Muscle layer of colon (tissue), 2 donors: ENCODE measurements at regions not wholly inside any gene's neighbourhood (a gene's known extent, or its start where the extent isn't known, plus 50 kb on each side); places are given as distances from the start of the nearest gene placed in this dataset.
"Not testable (repeated sequence)": the region's sequence is repeated elsewhere in the genome, so short reads cannot be mapped to it uniquely, and the experiment has no call there.

Experiments
- H3K27ac ChIP-seq: one replicate; pipeline ENCODE4 v1.7.0; 2013; ENCODE audit warnings: low read depth, mild to moderate bottlenecking, low read length, moderate library complexity
- H3K27me3 ChIP-seq, 2 donors: one replicate each; pipeline ENCODE4 v1.7.0; 2013; ENCODE audit warnings: low read length in 2 of 2, mild to moderate bottlenecking in 2 of 2; ENCODE audit not compliant: insufficient read depth in 2 of 2, control insufficient read depth in 1 of 2
- H3K36me3 ChIP-seq: one replicate; pipeline ENCODE4 v1.7.0; 2013; ENCODE audit warnings: mild to moderate bottlenecking, low read length; ENCODE audit not compliant: insufficient read depth
- H3K4me1 ChIP-seq: one replicate; pipeline ENCODE4 v1.7.0; 2013; ENCODE audit warnings: mild to moderate bottlenecking, low read length; ENCODE audit not compliant: insufficient read depth
- H3K4me3 ChIP-seq, 2 donors: one replicate each; pipeline ENCODE4 v1.7.0; 2013; ENCODE audit warnings: low read length in 2 of 2, low read depth in 1 of 2, mild to moderate bottlenecking in 1 of 2, moderate library complexity in 1 of 2
- H3K9ac ChIP-seq: one replicate; pipeline ENCODE4 v1.7.0; 2013; ENCODE audit warnings: low read length
- H3K9me3 ChIP-seq: one replicate; pipeline ENCODE4 v1.7.0; 2013; ENCODE audit warnings: mild to moderate bottlenecking, low read length
- donor health status: abdominal sarcoma.
- donor health status: Adenocarcinoma of cecum.

DNA sequence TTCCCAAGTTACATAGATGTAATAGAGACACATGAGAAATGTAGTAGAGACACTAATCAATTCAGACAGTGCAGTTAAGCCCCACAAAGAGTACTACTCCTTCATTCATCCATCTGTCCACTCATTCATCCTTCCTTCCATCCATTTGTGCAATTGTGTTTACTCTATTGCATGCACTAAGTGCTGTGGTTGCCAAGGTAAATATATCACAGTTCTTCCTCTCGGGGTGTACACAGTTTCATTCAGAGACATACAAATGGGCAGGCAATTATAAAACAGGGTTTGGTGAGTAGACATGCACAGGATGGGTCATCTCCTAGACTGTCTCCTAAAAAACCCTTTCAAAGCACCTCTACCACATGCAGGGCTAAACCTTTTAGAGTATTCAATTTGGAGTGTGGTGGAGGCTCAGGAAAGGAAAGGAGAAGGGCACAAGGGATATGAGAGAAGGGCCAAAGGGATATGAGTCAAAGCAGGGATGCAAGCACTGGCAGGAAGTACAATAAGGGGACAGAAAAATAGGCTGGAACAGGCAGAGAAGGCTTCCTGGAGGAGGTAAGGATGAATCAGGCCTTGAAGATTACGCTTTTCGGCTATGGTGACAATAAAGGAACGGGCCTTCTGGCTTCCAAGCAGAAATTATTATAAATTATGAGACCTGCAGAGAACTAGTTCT, 153.6 kb upstream of the VKORC1L1 start:
- not testable (repeated sequence) for H3K4me1 ChIP-seq, H3K9me3 ChIP-seq, H3K27ac ChIP-seq, H3K4me3 ChIP-seq, H3K36me3 ChIP-seq, H3K27me3 ChIP-seq, H3K9ac ChIP-seq

DNA sequence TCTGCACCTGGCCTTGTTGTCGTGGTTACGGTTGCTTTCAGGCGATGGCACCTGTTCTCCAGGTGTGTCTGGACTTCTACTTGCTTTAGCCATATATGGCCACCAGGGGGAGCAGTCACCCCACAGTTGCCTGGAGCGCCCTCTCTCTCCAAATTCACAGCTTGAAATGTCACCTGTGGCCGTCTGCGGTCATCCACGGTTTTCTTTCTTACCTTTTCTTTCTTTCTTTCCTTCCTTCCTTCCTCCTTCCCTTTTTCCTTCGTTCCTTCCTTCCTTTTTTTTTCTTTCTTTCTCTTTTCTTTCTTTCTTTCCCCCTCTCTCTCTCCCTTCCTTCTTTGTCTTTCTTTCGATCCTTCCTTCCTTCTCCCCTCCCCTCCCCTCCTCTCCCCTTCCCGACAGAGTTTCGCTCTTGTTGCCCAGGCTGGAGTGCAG, 150.5 kb upstream of the VKORC1L1 start:
- Histone ChIP-seq H3K36me3 (peaks cover 13% of the 10 kb centered on the region), H3K4me1 (no peaks in the 10 kb centered on the region), H3K4me3 (no peak overlapping the region), H3K9me3 (no peaks in the 10 kb centered on the region), H3K27ac (no peak overlapping the region), H3K27me3 (no peaks in the 10 kb centered on the region), H3K9ac (no peak overlapping the region)

DNA sequence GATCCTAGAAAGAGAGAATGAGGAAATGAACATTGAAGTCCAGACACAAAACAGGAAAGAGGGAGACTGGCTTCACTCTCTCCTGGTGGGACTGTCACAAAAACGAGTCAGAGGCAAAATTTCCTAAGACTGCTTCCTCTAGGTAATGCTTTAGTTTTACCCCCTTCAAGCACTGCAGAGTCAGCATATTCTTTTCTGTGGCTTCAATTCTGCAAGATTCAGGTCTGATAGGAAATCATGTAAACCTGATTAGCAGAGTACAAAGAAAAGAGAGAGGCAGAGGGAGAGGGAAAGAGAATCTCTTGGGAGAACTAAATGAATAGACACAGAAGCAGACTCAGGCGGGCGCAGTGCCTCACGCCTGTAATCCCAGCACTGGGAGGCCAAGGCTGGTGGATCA, 145.7 kb upstream of the VKORC1L1 start:
- H3K9me3 ChIP-seq, result not testable (repeated sequence)

DNA sequence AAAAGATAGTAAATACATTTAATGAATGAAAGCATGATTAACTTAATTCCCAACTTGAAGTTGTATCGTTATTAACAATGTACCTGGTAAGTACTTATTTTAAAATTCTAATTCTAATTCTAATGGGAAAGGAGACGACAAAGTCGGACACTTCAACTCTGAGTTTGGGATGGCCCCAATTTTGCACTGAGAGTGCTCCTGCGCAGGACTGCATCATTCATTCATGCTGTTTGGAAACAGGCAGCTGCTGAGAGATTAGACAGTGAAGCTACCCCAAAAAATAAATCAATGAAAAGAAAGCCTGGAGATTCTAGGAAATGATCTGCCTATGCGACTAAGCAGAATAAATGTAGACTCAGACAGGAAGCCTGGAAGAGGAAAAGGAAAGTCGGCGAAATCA, 141.7 kb upstream of the VKORC1L1 start:
- Histone ChIP-seq H3K9me3 (no peaks in the 10 kb centered on the region), H3K4me3 (peak overlapping the region; percentile 38 to 59), H3K36me3 (peaks cover 8% of the 10 kb centered on the region), H3K27me3 (no peaks in the 10 kb centered on the region), H3K27ac (peak overlapping the region; percentile 93), H3K4me1 (peaks cover 8% of the 10 kb centered on the region), H3K9ac (peak overlapping the region; percentile 30)

More for the DNA sequence above, 145.7 kb upstream of the VKORC1L1 start:
- peaks cover 13% of the 10 kb centered on the region for H3K36me3 ChIP-seq
- H3K27ac ChIP-seq, H3K27me3 ChIP-seq, H3K4me1 ChIP-seq, H3K9ac ChIP-seq, H3K4me3 ChIP-seq: not testable (repeated sequence)

DNA sequence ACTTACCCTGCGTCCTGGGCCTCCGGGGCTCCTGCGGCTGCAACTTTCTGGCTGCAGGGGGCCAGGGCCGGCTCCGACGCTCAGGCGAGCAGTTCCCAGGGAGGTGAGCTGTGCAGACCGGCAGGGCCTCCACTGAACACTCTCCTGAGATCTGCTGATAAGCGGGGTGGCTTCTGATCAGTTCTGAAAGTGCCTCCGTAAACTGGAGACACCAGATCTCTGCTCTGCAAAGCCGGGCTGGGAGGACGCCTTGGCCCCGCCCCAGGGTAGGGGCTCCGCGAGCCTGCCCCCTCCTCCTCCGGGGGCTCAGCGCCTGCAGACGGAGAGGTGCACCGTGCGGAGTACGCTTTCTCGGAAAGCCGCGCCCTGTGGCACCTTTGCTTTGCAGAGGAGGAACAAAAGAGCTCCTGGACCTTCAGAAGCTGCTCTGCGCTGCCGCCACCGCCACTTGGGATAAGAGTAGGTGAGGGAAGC, 141.3 kb upstream of the VKORC1L1 start:
- Histone ChIP-seq H3K36me3 (peaks cover 3% of the 10 kb centered on the region), H3K27ac (peak overlapping the region; percentile 93), H3K9me3 (no peaks in the 10 kb centered on the region), H3K9ac (peak overlapping the region; percentile 30), H3K4me1 (peaks cover 8% of the 10 kb centered on the region), H3K4me3 (peak overlapping the region; percentile 38 to 59), H3K27me3 (no peaks in the 10 kb centered on the region)

DNA sequence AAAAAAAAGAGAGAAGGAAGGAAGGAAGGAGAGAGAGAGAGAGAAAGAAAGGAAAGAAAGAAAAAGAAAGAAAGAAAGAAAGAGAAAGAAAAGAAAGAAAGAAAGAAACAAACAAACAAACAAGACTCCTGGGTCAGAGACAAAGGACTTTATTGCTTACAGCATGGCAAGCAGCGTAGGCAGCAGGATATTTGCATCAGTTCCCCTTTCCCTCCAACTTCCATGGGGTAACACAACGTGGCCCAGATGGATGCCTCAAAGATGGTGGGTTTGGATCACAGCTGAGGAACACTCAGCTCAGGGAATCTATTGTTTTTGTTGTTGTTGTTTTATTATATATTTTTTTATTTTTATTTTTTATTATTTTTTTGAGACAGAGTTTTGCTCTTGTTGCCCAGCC, 128.5 kb upstream of the VKORC1L1 start:
- Histone ChIP-seq H3K27me3 (no peaks in the 10 kb centered on the region), H3K9ac (no peak overlapping the region), H3K9me3 (no peaks in the 10 kb centered on the region), H3K36me3 (peaks cover 6% of the 10 kb centered on the region), H3K27ac (no peak overlapping the region), H3K4me1 (peaks cover 13% of the 10 kb centered on the region), H3K4me3 (no peak overlapping the region)

DNA sequence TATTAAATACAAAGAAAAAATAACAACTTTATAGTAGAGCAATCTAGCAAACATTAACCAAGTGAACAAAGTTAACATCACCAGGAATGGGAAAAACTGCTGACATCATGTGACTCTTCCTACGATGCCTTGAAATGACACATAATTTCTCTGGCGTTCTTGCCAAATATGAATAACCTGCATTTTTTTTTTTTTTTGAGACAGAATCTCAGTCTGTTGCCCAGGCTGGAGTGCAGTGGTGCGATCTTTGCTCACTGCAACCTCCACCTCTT, 126.5 kb upstream of the VKORC1L1 start:
- Histone ChIP-seq H3K4me3 (no peak overlapping the region), H3K9ac (no peak overlapping the region), H3K27me3 (no peaks in the 10 kb centered on the region), H3K4me1 (peaks cover 21% of the 10 kb centered on the region), H3K9me3 (no peaks in the 10 kb centered on the region), H3K27ac (peak overlapping the region; percentile 57), H3K36me3 (no peaks in the 10 kb centered on the region)

DNA sequence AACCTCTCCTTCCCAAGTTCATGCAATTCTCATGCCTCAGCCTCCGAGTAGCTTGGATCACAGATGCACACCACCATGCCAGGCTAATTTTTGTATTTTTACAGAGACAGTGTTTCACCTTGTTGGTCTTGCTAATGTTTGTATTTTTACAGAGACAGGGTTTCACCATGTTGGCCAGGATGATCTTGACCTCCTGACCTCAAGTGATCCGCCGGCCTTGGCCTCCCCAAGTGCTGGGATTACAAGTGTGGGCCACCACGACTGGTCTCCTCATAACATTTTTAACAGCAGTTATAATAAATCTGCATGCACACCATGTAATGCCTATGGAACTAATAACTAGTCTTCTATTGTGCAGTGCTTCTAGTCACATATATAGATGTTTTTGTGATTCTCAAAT, 123.8 kb upstream of the VKORC1L1 start:
- Histone ChIP-seq H3K9me3 (no peaks in the 10 kb centered on the region), H3K9ac (no peak overlapping the region)

DNA sequence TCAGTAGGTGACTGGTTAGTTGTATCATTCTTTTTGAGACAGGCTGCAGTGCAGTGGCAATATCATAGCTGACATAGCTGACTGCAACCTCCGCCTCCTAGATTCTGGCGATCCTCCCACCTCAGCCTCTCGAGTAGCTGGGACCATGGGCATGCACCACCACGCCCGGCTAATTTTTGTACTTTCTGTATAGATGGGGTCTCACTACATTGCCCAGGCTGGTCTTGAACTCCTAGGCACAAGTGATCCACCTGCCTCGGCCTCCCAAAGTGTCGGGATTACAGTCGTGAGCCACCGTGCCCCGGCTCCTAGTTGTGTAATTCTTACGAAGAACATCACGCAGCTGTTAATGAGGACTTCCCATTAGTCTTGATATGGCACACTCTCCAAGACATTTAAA, 123.4 kb upstream of the VKORC1L1 start:
- Histone ChIP-seq H3K9ac (no peak overlapping the region), H3K27ac (peak overlapping the region; percentile 98)

More for the DNA sequence above, 123.8 kb upstream of the VKORC1L1 start:
- H3K4me1 ChIP-seq, result peaks cover 31% of the 10 kb centered on the region
- H3K27ac ChIP-seq, result peak overlapping the region; percentile 98
- no peaks in the 10 kb centered on the region for H3K27me3 ChIP-seq
- peaks cover 6% of the 10 kb centered on the region for H3K36me3 ChIP-seq
- no peak overlapping the region for H3K4me3 ChIP-seq

DNA sequence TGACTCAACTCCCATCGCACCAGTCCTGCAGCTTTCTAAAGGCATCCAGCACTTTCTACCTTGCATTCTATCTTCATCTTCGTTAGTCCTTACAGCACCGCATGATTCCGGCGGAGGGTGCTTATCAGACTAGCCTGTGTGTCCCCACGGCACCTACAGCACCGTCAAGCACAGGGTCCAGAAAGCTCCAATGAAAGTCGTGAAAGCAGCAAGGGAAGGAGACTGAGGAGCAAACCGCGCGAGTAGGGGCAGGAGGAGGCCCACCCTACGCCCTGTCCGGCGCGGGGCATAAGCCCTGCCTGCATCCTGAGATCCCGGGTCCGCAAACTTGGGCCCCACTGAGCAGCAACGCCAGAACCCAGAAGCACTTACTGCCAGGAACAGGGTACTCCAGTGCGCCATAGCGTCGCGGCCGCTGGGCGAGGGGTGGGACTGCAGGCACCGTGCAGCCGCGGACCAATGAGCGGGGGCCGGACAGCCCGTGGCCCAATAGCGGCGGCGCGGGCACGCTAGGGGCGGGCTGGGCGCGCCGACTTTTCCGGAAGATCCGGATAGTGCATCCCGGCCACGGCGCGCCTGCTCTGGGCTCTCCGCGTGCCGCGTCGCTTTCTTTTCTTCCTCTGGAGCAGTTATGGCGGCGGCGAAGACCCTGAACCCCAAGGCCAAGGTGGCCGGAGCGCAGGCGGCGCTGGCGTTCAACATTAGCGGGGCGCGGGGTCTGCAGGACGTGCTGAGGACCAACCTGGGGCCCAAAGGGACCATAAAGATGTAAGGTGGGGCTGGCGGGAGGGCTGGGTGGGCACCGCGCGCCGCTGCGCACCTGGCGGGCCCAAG, 122.1 kb upstream of the VKORC1L1 start:
- H3K36me3 ChIP-seq, result peaks cover 6% of the 10 kb centered on the region
- peak overlapping the region; percentile 98 for H3K27ac ChIP-seq
- H3K27me3 ChIP-seq, result no peaks in the 10 kb centered on the region
- H3K4me1 ChIP-seq, result peaks cover 31% of the 10 kb centered on the region
- no peaks in the 10 kb centered on the region for H3K9me3 ChIP-seq
- H3K9ac ChIP-seq, result peak overlapping the region; percentile 87
- H3K4me3 ChIP-seq, result peak overlapping the region; percentile 83 to 98

More for the DNA sequence above, 123.4 kb upstream of the VKORC1L1 start:
- Histone ChIP-seq H3K36me3 (peaks cover 6% of the 10 kb centered on the region), H3K4me3 (no peak overlapping the region), H3K27me3 (no peaks in the 10 kb centered on the region), H3K4me1 (peaks cover 31% of the 10 kb centered on the region), H3K9me3 (no peaks in the 10 kb centered on the region)

DNA sequence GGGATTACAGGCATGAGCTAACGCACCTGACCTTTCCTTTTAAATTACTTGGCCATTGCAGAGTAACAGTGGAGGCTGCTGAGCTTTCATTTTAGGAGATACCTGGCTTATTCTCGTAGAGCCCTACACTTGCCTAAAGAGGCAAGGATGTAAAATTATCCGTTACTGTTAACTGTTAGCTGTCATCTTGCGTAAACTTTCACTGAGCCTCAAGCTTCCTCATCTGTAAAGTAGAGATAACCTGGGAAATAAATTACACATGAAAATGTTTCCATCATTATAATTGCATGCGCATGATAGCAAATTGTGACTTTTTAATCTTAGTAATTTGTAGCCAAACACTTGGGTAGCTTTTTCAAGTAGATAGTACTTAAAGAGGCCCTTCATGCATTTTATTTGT, 118.8 kb upstream of the VKORC1L1 start:
- not testable (repeated sequence) for H3K9ac ChIP-seq, H3K27me3 ChIP-seq, H3K9me3 ChIP-seq, H3K4me3 ChIP-seq, H3K36me3 ChIP-seq
- H3K27ac ChIP-seq, result peak overlapping the region; percentile 58
- H3K4me1 ChIP-seq, result peaks cover 22% of the 10 kb centered on the region
